Effector memory CD4-positive, alpha-beta T cell (primary cell): ENCODE measurements at regions not wholly inside any gene's neighbourhood (a gene's known extent, or its start where the extent isn't known, plus 50 kb on each side); places are given as distances from the start of the nearest gene placed in this dataset.

Source experiments
- DNase-seq, 3 donors: peaks; one replicate each; pipeline ENCODE4 v3.0.0-alpha.2; 2020
- H3K27ac ChIP-seq: 2 replicates; pipeline ENCODE4 v1.7.0; 2013; ENCODE audit warnings: mild to moderate bottlenecking, low read length, moderate library complexity; ENCODE audit not compliant: insufficient read depth, poor library complexity, severe bottlenecking
- H3K27me3 ChIP-seq: replicated peaks from 2 replicates; pipeline ENCODE4 v1.7.0; 2013; ENCODE audit warnings: mild to moderate bottlenecking, low read length; ENCODE audit not compliant: insufficient read depth, control insufficient read depth, poor library complexity, severe bottlenecking
- H3K36me3 ChIP-seq: 2 replicates; pipeline ENCODE4 v1.7.0; 2013; ENCODE audit warnings: mild to moderate bottlenecking, low read length, moderate library complexity; ENCODE audit not compliant: control insufficient read depth, insufficient read depth
- H3K4me1 ChIP-seq: 2 replicates; pipeline ENCODE4 v1.7.0; 2013; ENCODE audit warnings: low read length, mild to moderate bottlenecking; ENCODE audit not compliant: control insufficient read depth, insufficient read depth, poor library complexity, severe bottlenecking
- H3K4me3 ChIP-seq: 2 replicates; pipeline ENCODE4 v1.7.0; 2013; ENCODE audit warnings: low read length, low read depth, mild to moderate bottlenecking; ENCODE audit not compliant: insufficient read depth, poor library complexity, severe bottlenecking
- H3K9me3 ChIP-seq: 2 replicates; pipeline ENCODE4 v1.7.0; 2013; ENCODE audit warnings: mild to moderate bottlenecking, low read length, moderate library complexity; ENCODE audit not compliant: control insufficient read depth

DNA sequence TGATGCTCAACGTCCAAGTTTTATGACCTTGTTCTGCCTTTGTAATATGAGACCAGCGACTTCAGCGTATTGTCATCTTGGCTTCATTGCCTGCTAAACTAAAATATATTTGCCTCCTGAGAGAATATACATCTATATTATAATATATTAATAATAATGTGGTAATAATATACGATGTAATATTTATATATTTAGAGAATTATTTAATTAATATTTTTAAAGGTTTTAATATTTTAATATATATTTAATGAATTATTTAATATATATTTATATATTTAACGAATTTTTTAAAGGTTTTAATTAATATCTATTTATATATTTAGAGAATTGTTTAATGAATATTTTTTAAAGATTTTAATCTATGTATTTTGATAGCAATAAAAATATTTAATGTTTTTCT lies 700.7 kb downstream of the TAF11L14 start:
- no peak for DNase-seq
- no peaks in the 10 kb centered on the region for H3K4me1 ChIP-seq
- no peaks in the 10 kb centered on the region for H3K36me3 ChIP-seq
- no peaks in the 10 kb centered on the region for H3K27me3 ChIP-seq
- no peak overlapping the region for H3K27ac ChIP-seq
- no peak overlapping the region for H3K4me3 ChIP-seq
- H3K9me3 ChIP-seq: no peaks in the 10 kb centered on the region

DNA sequence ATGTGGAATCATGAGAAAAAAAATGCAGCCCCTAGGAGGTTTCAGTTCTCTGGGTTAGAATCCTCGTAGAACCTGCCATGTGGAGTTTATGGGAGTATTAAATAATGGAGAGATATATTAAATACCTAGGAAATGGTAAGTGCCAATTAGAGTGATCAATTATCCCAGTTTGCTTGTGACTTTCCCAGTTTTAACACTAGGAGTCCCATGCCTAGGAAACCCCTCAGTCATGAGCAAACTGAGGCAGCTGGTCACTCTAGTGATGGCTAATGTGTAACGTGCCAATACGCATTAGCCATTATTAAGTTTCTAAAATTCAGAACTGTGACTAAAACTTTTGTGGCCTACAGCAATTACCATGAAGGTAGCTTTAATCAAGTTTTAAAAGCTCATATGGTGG lies 720.6 kb downstream of the TAF11L14 start:
- no peak for DNase-seq
- H3K4me3 ChIP-seq: no peak overlapping the region
- no peaks in the 10 kb centered on the region for H3K36me3 ChIP-seq
- no peaks in the 10 kb centered on the region for H3K4me1 ChIP-seq
- no peak overlapping the region for H3K27ac ChIP-seq
- no peaks in the 10 kb centered on the region for H3K9me3 ChIP-seq
- H3K27me3 ChIP-seq: no peaks in the 10 kb centered on the region

DNA sequence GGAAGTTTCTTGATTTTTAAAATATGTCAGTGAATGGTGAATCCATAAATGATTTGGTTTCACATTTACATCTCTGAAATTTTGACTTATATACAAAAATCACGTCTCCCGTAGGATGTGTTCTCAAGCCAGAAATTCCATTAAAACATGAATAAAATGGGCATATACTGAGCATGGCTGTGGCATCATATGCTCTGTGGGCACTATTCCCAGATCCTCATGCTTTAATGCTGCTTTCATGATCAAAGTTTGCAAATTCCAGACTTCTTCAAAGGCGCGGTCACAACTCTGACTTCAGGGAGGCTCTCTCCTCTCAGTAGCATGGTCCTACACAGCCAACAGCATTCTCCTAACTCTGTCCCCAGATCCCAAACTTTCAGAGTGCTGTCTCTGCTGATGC lies 723.2 kb downstream of the TAF11L14 start:
- Histone ChIP-seq H3K4me3 (no peak overlapping the region), H3K27me3 (no peaks in the 10 kb centered on the region), H3K36me3 (no peaks in the 10 kb centered on the region), H3K4me1 (no peaks in the 10 kb centered on the region), H3K27ac (no peak overlapping the region), H3K9me3 (no peaks in the 10 kb centered on the region)
- no peak for DNase-seq

DNA sequence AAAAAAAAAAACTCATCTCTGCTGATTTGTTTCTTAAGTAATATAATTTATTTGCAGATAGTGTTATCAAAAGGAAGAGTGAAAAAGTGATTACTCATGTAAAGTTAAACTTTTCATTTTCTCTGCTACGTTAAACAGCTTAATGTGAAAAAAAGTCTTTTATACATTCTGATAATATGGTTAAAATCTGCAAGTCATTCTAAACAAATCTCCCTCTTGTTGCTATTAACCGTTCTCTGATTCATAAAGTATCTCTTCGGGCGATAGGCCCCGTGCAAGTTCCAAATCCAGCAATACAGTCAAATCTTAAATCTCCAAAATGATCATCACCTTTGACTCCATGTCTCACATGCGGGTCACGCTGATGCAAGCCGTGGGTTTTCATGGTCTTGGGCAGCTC lies 732.0 kb downstream of the TAF11L14 start:
- Histone ChIP-seq H3K4me1 (no peaks in the 10 kb centered on the region), H3K27me3 (no peaks in the 10 kb centered on the region), H3K9me3 (no peaks in the 10 kb centered on the region), H3K27ac (no peak overlapping the region), H3K4me3 (no peak overlapping the region), H3K36me3 (no peaks in the 10 kb centered on the region)
- DNase-seq: no peak

DNA sequence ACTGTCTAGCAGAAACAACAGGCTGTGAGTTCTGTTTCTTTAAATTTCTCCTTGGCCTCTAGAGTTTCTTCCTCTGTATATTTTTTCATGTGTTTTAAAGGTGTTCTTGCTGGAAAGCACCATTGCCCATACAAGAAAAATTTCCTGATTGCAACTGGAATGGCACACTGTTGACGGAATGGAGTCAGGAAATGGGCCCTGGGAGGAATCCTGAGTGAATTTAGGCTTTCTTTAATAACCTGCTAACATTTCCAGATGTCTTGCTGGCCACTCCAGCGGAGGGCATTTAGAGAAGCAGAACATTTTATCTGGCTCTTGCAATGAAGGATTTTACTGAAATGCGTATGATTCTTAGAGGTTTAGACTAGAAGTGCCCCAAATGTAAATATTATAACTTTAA lies 736.3 kb downstream of the TAF11L14 start:
- H3K4me1 ChIP-seq: no peaks in the 10 kb centered on the region
- no peak for DNase-seq
- H3K4me3 ChIP-seq: no peak overlapping the region
- H3K36me3 ChIP-seq: no peaks in the 10 kb centered on the region
- H3K27me3 ChIP-seq: no peaks in the 10 kb centered on the region
- no peak overlapping the region for H3K27ac ChIP-seq
- no peaks in the 10 kb centered on the region for H3K9me3 ChIP-seq

DNA sequence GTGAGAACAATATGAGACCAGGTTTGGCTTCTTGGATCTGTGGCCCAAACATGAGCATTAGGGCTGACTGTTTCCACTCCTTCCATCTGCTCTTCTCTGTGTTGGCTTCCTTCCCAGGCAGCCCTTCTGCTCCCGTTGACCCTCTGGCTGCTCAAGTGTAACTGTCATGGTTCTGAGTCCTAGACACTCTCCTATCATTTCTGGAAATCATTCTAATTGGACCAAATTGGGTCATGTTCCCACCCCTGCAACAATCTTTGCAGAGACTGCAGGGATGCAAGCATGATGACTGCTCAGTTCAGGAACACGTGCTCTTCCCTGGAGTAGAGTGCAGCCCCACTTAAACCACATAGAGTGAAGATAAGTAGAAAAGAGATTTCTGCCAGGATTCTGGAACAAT lies 741.4 kb downstream of the TAF11L14 start:
- Histone ChIP-seq H3K9me3 (no peaks in the 10 kb centered on the region), H3K27me3 (no peaks in the 10 kb centered on the region), H3K4me1 (no peaks in the 10 kb centered on the region), H3K36me3 (no peaks in the 10 kb centered on the region), H3K27ac (no peak overlapping the region), H3K4me3 (no peak overlapping the region)
- no peak for DNase-seq

DNA sequence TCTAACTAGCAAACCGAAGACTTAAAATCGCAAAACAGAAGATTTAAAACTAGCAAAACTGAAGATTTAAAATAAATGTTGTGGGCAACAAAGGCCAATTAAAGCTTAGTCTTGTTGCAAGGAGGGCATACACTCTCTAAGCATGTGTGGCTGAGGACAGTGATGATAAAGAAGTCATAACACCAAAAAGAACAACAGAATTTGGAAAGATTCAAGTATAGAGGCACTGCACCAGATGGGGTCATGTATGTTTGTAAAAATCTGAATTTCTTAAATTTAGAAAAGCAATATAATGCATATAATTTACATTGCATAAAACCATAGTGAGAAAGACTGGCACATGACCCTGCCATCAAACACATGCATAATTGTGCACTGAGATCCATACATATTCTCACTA lies 743.8 kb downstream of the TAF11L14 start:
- Histone ChIP-seq H3K4me1 (no peaks in the 10 kb centered on the region), H3K36me3 (no peaks in the 10 kb centered on the region), H3K27me3 (no peaks in the 10 kb centered on the region), H3K27ac (no peak overlapping the region), H3K9me3 (no peaks in the 10 kb centered on the region), H3K4me3 (no peak overlapping the region)
- DNase-seq: no peak

DNA sequence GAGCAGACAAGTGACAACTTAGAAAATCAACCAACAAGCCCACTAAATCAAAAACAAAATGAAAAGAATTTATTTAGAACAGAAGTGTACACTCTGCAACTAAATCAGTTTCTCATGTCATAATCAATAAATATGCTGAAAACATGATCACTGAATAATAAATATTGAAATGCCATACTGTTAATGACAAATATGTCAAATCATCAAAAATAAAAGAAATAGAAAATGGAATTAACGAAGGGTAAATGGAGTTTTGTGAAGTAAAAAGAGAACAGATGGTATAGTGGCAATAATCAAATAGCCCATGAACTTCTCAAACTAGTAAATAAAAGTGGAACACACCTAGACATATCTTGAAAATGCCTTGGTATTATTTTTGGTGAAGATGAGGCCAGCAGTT lies 744.9 kb downstream of the TAF11L14 start:
- no peaks in the 10 kb centered on the region for H3K4me1 ChIP-seq
- H3K4me3 ChIP-seq: no peak overlapping the region
- no peak for DNase-seq
- no peaks in the 10 kb centered on the region for H3K9me3 ChIP-seq
- no peak overlapping the region for H3K27ac ChIP-seq
- no peaks in the 10 kb centered on the region for H3K36me3 ChIP-seq
- H3K27me3 ChIP-seq: no peaks in the 10 kb centered on the region

DNA sequence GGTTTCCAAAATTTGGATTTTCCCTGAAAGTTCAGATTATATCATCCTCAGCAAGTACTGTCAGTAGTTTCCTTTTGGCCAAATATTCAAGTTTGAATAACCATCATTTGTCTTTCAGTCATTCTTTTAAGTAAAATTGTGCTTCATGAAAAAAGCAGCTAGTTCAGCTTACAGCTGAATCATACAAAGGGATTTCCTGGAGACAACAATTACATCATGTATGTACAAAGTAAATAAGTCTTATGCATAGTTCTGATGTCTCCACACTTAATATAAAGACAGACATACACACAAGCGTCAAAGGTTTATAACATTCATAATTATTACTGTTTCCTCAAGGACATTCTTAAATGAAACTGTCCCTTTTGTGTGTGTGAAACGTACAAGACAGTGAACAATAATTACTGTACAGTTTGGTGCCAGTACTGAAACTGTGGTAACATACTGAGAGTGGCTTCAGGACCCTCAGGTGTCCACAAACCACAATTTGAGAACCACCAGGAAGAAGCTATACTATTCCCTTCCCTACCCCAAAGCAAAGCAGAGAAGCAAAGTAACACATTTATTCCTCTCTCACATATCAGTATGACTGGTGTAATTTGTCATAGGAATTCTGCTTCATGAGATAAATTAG lies 746.6 kb downstream of the TAF11L14 start:
- H3K27me3 ChIP-seq: no peaks in the 10 kb centered on the region
- H3K4me3 ChIP-seq: no peak overlapping the region
- no peaks in the 10 kb centered on the region for H3K9me3 ChIP-seq
- no peaks in the 10 kb centered on the region for H3K36me3 ChIP-seq
- no peak overlapping the region for H3K27ac ChIP-seq
- no peak for DNase-seq
- H3K4me1 ChIP-seq: no peaks in the 10 kb centered on the region

DNA sequence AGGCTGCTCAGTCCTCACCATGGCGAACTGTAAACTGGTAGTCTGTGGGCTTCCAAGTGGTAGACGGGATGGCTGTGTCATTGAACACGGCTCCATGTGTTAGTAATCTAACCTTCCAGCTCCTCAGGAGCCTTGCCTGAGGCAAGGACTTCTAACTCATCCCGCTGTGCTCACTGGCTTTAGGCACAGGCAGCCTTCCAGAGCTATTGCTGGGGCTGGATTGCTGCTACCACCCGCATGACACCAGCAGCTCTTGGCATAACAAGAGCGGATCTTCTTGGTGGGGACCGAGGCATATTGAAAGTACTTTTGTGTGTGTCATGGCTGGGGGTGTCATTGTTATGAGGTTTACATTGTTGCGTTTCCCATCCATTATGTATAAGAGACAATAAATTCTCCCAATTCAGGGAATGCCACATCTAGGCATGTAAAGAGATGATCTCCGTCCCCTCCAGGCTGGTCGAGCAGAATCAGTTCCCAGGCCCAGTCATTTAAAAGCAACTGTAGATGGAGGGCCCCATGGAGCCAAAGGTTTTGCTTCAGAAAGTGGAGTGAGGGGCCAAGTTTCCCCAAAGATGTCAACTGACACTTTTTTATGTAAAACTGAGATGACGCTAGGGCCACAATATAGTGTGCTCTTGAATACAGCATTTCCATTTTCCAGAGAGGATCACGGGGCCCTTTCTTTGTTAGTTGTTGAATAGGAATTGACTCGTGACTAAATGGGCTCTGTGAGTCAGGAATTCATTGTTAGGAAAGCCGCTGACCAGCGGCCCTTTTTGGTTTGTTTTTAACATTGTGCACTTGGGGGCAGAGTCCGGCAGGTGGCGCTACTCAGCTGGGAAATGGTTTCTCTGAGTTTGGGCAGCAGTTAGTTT lies 759.5 kb downstream of the TAF11L14 start:
- no peak overlapping the region for H3K27ac ChIP-seq
- H3K4me3 ChIP-seq: no peak overlapping the region
- H3K36me3 ChIP-seq: no peaks in the 10 kb centered on the region
- DNase-seq: peak in 1 of 3 donors; percentile 4
- no peaks in the 10 kb centered on the region for H3K4me1 ChIP-seq
- H3K27me3 ChIP-seq: no peaks in the 10 kb centered on the region
- H3K9me3 ChIP-seq: no peaks in the 10 kb centered on the region
